HL-60 (cell line): ENCODE measurements at regions not wholly inside any gene's neighbourhood (a gene's known extent, or its start where the extent isn't known, plus 50 kb on each side); places are given as distances from the start of the nearest gene placed in this dataset.
"Not testable (repeated sequence)": the region's sequence is repeated elsewhere in the genome, so short reads cannot be mapped to it uniquely, and the experiment has no call there.

Experiments used
- GABPA ChIP-seq: IDR thresholded peaks from 2 replicates; pipeline ENCODE4 v1.6.1; 2012; ENCODE audit warnings: low read depth
- POLR2AphosphoS5 ChIP-seq: IDR thresholded peaks from 2 replicates; pipeline ENCODE4 v1.6.1; 2012; ENCODE audit warnings: low read depth
- SPI1 ChIP-seq: IDR thresholded peaks from 2 replicates; pipeline ENCODE4 v1.6.1; 2012; ENCODE audit warnings: low read depth, mild to moderate bottlenecking, borderline replicate concordance
- TF ChIP-seq, protein P1 (sequence below): IDR thresholded peaks from one replicate; pipeline ENCODE4 v1.5.1; 2011; ENCODE audit warnings: low read length, control low read depth, inconsistent platforms; ENCODE audit not compliant: insufficient read depth
- TF ChIP-seq, protein P2 (sequence below): IDR thresholded peaks from 2 replicates; pipeline ENCODE4 v1.6.1; 2012; ENCODE audit warnings: low read depth; ENCODE audit not compliant: insufficient replicate concordance

DNA sequence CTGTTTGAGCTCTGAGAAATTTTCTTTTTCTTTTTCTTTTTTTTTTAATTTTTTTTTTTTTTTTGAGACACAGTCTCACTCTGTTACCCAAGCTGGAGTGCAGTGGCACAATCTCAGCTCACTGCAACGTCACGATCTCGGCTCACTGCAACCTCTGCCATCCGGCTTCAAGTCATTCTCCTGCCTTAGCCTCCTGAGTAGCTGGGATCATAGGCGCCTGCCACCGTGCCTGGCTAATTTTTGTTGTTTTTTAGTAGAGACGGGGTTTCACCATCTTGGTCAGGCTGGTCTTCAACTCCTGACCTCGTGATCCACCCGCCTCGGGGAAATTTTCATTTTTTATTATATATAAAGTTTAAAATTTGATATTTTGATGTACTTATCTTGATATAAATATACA, 1870.7 kb upstream of the LRRTM1 start:
- TF ChIP-seq, protein P1, sequence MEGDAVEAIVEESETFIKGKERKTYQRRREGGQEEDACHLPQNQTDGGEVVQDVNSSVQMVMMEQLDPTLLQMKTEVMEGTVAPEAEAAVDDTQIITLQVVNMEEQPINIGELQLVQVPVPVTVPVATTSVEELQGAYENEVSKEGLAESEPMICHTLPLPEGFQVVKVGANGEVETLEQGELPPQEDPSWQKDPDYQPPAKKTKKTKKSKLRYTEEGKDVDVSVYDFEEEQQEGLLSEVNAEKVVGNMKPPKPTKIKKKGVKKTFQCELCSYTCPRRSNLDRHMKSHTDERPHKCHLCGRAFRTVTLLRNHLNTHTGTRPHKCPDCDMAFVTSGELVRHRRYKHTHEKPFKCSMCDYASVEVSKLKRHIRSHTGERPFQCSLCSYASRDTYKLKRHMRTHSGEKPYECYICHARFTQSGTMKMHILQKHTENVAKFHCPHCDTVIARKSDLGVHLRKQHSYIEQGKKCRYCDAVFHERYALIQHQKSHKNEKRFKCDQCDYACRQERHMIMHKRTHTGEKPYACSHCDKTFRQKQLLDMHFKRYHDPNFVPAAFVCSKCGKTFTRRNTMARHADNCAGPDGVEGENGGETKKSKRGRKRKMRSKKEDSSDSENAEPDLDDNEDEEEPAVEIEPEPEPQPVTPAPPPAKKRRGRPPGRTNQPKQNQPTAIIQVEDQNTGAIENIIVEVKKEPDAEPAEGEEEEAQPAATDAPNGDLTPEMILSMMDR, result not testable (repeated sequence)
- TF ChIP-seq, protein P2, sequence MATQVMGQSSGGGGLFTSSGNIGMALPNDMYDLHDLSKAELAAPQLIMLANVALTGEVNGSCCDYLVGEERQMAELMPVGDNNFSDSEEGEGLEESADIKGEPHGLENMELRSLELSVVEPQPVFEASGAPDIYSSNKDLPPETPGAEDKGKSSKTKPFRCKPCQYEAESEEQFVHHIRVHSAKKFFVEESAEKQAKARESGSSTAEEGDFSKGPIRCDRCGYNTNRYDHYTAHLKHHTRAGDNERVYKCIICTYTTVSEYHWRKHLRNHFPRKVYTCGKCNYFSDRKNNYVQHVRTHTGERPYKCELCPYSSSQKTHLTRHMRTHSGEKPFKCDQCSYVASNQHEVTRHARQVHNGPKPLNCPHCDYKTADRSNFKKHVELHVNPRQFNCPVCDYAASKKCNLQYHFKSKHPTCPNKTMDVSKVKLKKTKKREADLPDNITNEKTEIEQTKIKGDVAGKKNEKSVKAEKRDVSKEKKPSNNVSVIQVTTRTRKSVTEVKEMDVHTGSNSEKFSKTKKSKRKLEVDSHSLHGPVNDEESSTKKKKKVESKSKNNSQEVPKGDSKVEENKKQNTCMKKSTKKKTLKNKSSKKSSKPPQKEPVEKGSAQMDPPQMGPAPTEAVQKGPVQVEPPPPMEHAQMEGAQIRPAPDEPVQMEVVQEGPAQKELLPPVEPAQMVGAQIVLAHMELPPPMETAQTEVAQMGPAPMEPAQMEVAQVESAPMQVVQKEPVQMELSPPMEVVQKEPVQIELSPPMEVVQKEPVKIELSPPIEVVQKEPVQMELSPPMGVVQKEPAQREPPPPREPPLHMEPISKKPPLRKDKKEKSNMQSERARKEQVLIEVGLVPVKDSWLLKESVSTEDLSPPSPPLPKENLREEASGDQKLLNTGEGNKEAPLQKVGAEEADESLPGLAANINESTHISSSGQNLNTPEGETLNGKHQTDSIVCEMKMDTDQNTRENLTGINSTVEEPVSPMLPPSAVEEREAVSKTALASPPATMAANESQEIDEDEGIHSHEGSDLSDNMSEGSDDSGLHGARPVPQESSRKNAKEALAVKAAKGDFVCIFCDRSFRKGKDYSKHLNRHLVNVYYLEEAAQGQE, result not testable (repeated sequence)
- TF ChIP-seq POLR2AphosphoS5, GABPA, SPI1: not testable (repeated sequence)
